HepG2 (cell line): ENCODE measurements at regions not wholly inside any gene's neighbourhood (a gene's known extent, or its start where the extent isn't known, plus 50 kb on each side); places are given as distances from the start of the nearest gene placed in this dataset.

Source experiments
- ATAC-seq: fragments of 200-7000 bp; cut with Tn5 transposase; 3 replicates; pipeline ENCODE4 v1.9.1; 2020; ENCODE audit warnings: mild to moderate bottlenecking, moderate library complexity
- BruUV-seq: library from RNA; stranded (reverse); fragments of 400-500 nt; replicated peaks from 2 replicates; lab custom pipeline; 2021; lab: Mats Ljungman, UMichigan
- CTCF ChIA-PET: fragments of 300-600 bp; formaldehyde crosslinking; extraction: SDS; loops from one replicate; lab custom pipeline; 2021; ENCODE audit warnings: low total read pairs, inconsistent platforms, low intra/inter-chr PET ratio; lab: Yijun Ruan, JAX
- POLR2A ChIA-PET: fragments of 350-600 bp; sonication (Branson Sonifier 250); formaldehyde crosslinking; loops from one replicate; lab custom pipeline; 2020; ENCODE audit warnings: antibody characterized with exemption, inconsistent platforms; lab: Yijun Ruan, JAX
- DNase-seq: peaks from one replicate; pipeline ENCODE4 v3.0.0-alpha.2; 2015; ENCODE audit warnings: low spot score
- FAIRE-seq: peaks from 3 replicates; lab custom pipeline; 2011; peaks lifted over from hg19 to GRCh38; lab: Jason Lieb, UNC
- H2AFZ ChIP-seq: one replicate; pipeline ENCODE4 v1.6.1; 2011; ENCODE audit warnings: low read length, inconsistent platforms
- H3K27ac ChIP-seq: fragments of 300-600 bp; 3 replicates; pipeline ENCODE4 v1.8.0; 2011; ENCODE audit warnings: mixed run types, mild to moderate bottlenecking, mixed read lengths, low read length, inconsistent platforms; ENCODE audit not compliant: insufficient read depth; ENCODE audit errors: extremely low read length
- H3K27me3 ChIP-seq, 2 experiments: fragments of 200-600 bp in 1 of 2; 2 replicates in 1 of 2; 3 replicates in 1 of 2; pipeline versions ENCODE4 v1.6.0 to v1.8.0; 2011; ENCODE audit warnings: low read length in 2 of 2, mild to moderate bottlenecking in 2 of 2, moderate library complexity in 2 of 2, inconsistent platforms in 1 of 2; ENCODE audit not compliant: insufficient read depth in 2 of 2, control insufficient read depth in 1 of 2
- H3K36me3 ChIP-seq, 2 experiments: fragments of 200-600 bp in 1 of 2; replicated peaks in 1 of 2; 2 replicates in 1 of 2; 3 replicates in 1 of 2; pipeline versions ENCODE4 v1.5.1 to v1.8.0; 2011; ENCODE audit warnings: low read length in 2 of 2, inconsistent platforms in 1 of 2; ENCODE audit not compliant: insufficient read depth in 2 of 2, control insufficient read depth in 1 of 2
- H3K4me1 ChIP-seq: 2 replicates; pipeline ENCODE4 v1.5.1; 2012; ENCODE audit warnings: low read length, inconsistent platforms; ENCODE audit not compliant: insufficient read depth
- H3K4me2 ChIP-seq: 2 replicates; pipeline ENCODE4 v1.6.0; 2011; ENCODE audit warnings: low read depth, low read length, inconsistent platforms
- H3K4me3 ChIP-seq, 3 experiments: fragments of 200-600 bp in 1 of 3; sonication (generic), shearing (Covaris generic) in 1 of 3; replicated peaks in 1 of 3; 2 replicates each; pipeline ENCODE4 v1.5.1; 2011 to 2016; ENCODE audit warnings: low read length in 3 of 3, inconsistent platforms in 2 of 3, low read depth in 2 of 3, mild to moderate bottlenecking in 2 of 3, control low read depth in 1 of 3, mixed read lengths in 1 of 3; ENCODE audit not compliant: insufficient read depth in 1 of 3
- H3K79me2 ChIP-seq: one replicate; pipeline ENCODE4 v1.6.1; 2011; ENCODE audit warnings: low read length, inconsistent platforms; ENCODE audit not compliant: insufficient read depth
- H3K9ac ChIP-seq: 2 replicates; pipeline ENCODE4 v1.6.0; 2011; ENCODE audit warnings: mild to moderate bottlenecking, low read depth, low read length, inconsistent platforms; ENCODE audit not compliant: insufficient read depth
- H3K9me3 ChIP-seq: 2 replicates; pipeline ENCODE4 v1.5.1; 2012; ENCODE audit warnings: mild to moderate bottlenecking, low read length
- H4K20me1 ChIP-seq: 2 replicates; pipeline ENCODE4 v1.6.0; 2011; ENCODE audit warnings: inconsistent platforms, mild to moderate bottlenecking, low read length, moderate library complexity; ENCODE audit not compliant: insufficient read depth
- SRF ChIP-seq: IDR thresholded peaks from 2 replicates; pipeline ENCODE4 v1.6.1; 2011; ENCODE audit warnings: mild to moderate bottlenecking, low read depth, low read length, moderate library complexity
- TARDBP ChIP-seq: sonication (generic); formaldehyde crosslinking; IDR thresholded peaks from 2 replicates; pipeline ENCODE4 v1.8.0; 2022; ENCODE audit warnings: mild to moderate bottlenecking, missing genetic modification reagents
- ZFP36L2 ChIP-seq: sonication (generic); formaldehyde crosslinking; IDR thresholded peaks from 2 replicates; pipeline ENCODE4 v1.4.0; 2020; ENCODE audit warnings: missing genetic modification reagents
- ZNF274 ChIP-seq: sonication (generic); formaldehyde crosslinking; IDR thresholded peaks from 2 replicates; pipeline ENCODE4 v1.5.1; 2020; ENCODE audit warnings: mild to moderate bottlenecking, missing genetic modification reagents
- WGBS: methylation state at CpG from one replicate; pipeline ENCODE4 v1.1.6; 2017; ENCODE audit warnings: low lambda C conversion rate; 5-methylcytosine and 5-hydroxymethylcytosine counted together
- in situ Hi-C: cut with HindIII; loops from 2 replicates; pipeline ENCODE4 v1.10.0; 2017; ENCODE audit warnings: low pct_unique_long_range_greater_than_20kb; ENCODE audit not compliant: extremely low pct_ligation_motif_present
- intact Hi-C: fragments of 100-400 bp; cut with micrococcal nuclease; formaldehyde crosslinking; loops from one replicate; pipeline ENCODE4 v1.10.0; 2022; ENCODE audit not compliant: unreplicated experiment

GRCh38 chr3:95151590-95151989, 1088.7 kb downstream of the NSUN3 start:
- in situ Hi-C loops: no loop called here
- DNase-seq (no peak), ATAC-seq (no peak), FAIRE-seq (no peak)
- no peaks in the 10 kb centered on the region for H4K20me1 ChIP-seq
- no peaks in the 10 kb centered on the region for H3K79me2 ChIP-seq
- H3K4me3 ChIP-seq: no peak overlapping the region
- WGBS: 0% methylated on average over 2 of the region's 2 CpGs
- H3K9me3 ChIP-seq: no peaks in the 10 kb centered on the region
- H3K27me3 ChIP-seq: no peaks in the 10 kb centered on the region
- POLR2A ChIA-PET: no interaction called here
- H3K36me3 ChIP-seq: no peaks in the 10 kb centered on the region
- H2AFZ ChIP-seq: no peak overlapping the region
- no peak overlapping the region for H3K9ac ChIP-seq
- CTCF ChIA-PET: no interaction called here
- TF ChIP-seq ZNF274 (CRISPR knock-in tag): no peak
- intact Hi-C loops: no loop called here
- H3K27ac ChIP-seq: no peak overlapping the region
- H3K4me2 ChIP-seq: no peak overlapping the region
- H3K4me1 ChIP-seq: no peaks in the 10 kb centered on the region
- no TSS peak for BruUV-seq

GRCh38 chr3:95154766-95155165, 1091.9 kb downstream of the NSUN3 start:
- no TSS peak for BruUV-seq
- Histone ChIP-seq H3K4me2 (no peak overlapping the region), H3K4me3 (no peak overlapping the region), H3K9ac (no peak overlapping the region), H3K9me3 (no peaks in the 10 kb centered on the region), H3K27ac (no peak overlapping the region), H4K20me1 (no peaks in the 10 kb centered on the region), H2AFZ (no peak overlapping the region), H3K27me3 (no peaks in the 10 kb centered on the region), H3K36me3 (no peaks in the 10 kb centered on the region), H3K79me2 (no peaks in the 10 kb centered on the region), H3K4me1 (no peaks in the 10 kb centered on the region)
- ChIA-PET POLR2A (no interaction called here), CTCF (no interaction called here)
- ATAC-seq (no peak), FAIRE-seq (no peak), DNase-seq (no peak)
- in situ Hi-C loops: no loop called here
- intact Hi-C loops: no loop called here
- TF ChIP-seq TARDBP (CRISPR knock-in tag): no peak
- no peak for TF ChIP-seq ZFP36L2 (CRISPR knock-in tag)
- 0 out of 2 replicates have a peak, but pooled peaks have one; percentile 34 for TF ChIP-seq SRF
- 0% methylated on average over 2 of the region's 2 CpGs for WGBS
